ENCODE measurements at regions not wholly inside any gene's neighbourhood (a gene's known extent, or its start where the extent isn't known, plus 50 kb on each side); places are given as distances from the start of the nearest gene placed in this dataset.

GRCh38 chr4:98193459-98194105 lies 50.3 kb upstream of the STPG2 start:
- TF ChIP-seq CTCF (IDR thresholded peaks at IDR 0.05) (no peak), POLR2A (IDR thresholded peaks at IDR 0.05) (no peak)
